ENCODE measurements at regions not wholly inside any gene's neighbourhood (a gene's known extent, or its start where the extent isn't known, plus 50 kb on each side); places are given as distances from the start of the nearest gene placed in this dataset.

GRCh38 chr6:93940381-93940780, 521.0 kb upstream of the EPHA7 start:
- TF ChIP-seq EP300 (IDR thresholded peaks at IDR 0.05) (no peak), CTCF (IDR thresholded peaks at IDR 0.05) (no peak)
